Right kidney (tissue), 1 donor: ENCODE measurements at regions not wholly inside any gene's neighbourhood (a gene's known extent, or its start where the extent isn't known, plus 50 kb on each side); places are given as distances from the start of the nearest gene placed in this dataset.
"Not testable (repeated sequence)": the region's sequence is repeated elsewhere in the genome, so short reads cannot be mapped to it uniquely, and the experiment has no call there.

Experiments
- DNase-seq: peaks from one replicate; pipeline ENCODE4 v3.0.0-alpha.2; 2016

DNA sequence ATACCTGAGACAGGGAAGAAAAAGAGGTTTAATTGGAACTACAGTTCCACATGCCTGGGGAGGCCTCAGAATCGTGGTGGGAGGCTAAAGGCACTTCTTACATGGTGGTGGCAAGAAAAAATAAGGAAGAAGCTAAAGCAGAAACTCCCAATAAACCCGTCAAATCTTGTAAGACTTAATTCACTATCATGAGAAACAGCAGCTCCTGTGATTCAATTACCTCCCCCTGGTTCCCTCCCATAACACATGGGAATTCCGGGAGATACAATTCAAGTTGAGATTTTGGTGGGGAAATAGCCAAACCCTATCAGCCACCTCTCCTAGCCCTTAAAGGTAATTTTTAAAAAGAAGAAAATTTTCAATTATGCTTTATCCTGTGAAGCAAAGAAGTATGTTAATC, 728.8 kb downstream of the RNF144A start:
- DNase-seq, result no peak

DNA sequence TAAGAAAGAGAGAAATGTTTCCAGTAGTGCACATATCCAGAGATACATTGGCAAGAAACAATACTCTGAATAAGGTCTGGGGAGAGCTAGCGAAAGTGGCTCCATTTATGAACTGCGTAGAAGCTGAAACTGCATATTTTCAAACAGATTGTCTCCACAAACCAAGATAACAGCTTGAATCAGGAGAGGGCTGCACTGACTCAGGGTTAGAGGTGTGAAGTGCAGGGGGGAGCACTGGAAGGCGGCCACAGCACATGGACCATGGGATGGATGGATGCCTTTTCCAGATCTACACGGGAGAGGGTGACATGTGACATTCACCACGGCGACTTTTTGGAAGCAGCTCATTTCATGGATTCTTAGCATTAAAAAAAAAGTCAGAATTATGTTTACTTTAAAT, 729.4 kb downstream of the RNF144A start:
- no peak for DNase-seq

DNA sequence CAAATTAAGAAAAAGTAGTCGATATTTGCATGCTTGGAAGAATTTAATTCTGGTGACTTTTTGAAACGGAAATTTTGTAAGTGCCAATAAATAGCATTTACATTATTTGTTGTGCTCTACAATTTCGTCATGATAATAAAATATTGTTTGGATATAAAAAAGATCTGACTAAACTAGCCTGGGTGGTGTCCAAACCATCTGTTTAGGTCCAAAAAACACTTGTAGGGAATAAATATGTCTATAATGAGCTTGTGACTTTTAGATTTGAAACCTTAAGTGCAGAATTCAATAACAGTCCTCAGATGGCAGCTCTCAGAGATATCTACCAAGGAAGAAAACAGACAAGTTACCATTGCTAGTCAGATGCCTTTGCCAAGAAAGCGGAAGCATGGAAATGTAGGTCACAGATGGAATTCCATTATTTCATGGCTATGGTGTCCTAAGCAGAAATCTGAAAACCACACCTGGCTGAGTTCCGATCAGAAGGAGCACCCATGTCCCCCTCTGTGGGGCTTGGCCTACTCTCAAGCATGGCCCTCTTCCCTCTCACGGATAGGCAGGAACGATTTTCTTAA, 731.1 kb downstream of the RNF144A start:
- no peak for DNase-seq

DNA sequence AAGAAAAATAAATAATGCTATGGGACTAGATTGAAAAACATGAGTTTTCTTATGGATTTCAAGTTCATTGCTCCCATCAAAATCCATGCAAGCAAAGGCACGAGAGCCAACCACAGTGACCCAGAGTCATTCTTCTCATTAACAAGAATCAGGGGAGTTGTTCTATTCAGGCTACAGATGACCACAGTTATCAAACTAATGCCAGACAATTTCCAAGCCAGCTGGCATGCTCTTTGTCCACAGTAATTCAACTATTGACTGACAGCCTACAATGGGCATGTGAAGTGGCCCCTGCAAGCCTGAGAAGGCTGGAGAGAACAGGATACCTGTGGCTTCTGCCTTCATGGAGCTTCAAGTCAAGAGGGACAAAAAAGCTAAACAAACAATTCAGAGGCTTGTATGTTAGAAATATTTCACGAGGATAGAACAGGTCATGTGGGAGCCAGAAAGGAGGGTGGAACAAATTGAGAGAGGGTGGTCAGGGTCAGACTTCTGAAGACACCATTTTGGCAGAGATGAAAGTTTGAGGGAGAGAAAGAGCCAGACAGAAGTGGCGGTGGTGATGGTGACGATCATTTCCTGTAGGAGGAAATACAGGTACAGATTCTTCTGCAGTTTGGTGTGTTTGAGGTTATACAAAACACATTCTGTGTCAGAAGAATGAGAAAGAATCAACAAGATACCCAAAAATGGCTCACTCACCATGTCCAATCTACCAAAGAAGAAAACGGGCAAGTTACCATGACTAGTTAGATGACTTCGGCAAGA, 732.4 kb downstream of the RNF144A start:
- no peak for DNase-seq

DNA sequence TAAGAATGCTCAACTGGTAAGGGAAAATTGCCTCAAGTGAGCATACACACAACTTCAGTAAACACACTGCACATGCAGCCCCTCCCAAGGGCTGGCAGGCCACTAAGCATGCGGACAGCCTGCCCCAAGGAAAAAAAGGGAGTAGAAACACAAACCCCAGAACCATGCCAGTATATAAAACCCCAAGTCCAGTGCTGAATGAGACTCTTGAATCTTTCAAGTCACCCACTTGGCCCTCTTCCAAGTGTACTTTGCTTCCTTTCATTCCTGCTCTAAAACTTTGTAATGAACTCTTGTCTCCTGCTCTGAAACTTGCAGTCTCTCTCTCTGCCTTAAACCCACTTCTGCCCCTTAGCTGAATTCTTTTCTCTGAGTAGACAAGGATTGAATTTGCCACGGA, 736.4 kb downstream of the RNF144A start:
- DNase-seq, result no peak

DNA sequence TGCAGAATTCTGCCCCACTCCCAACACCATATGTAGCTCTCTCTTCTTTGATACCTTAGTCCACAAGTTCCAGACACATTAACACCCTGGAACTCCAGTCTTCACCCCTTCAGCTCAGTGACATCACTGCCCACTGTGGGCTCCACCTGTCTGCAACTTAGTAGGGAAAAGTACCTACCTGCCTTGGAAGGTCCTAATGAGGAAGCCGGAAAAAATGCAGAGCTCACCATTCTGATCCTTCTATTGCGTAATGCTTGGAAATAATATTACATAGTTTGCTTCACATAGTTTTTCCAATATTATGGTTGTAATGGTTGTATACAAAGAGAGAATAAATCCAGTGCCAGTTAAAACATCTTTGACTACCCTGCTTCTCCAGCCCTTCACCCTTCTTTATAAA, 738.4 kb downstream of the RNF144A start:
- DNase-seq, result no peak

DNA sequence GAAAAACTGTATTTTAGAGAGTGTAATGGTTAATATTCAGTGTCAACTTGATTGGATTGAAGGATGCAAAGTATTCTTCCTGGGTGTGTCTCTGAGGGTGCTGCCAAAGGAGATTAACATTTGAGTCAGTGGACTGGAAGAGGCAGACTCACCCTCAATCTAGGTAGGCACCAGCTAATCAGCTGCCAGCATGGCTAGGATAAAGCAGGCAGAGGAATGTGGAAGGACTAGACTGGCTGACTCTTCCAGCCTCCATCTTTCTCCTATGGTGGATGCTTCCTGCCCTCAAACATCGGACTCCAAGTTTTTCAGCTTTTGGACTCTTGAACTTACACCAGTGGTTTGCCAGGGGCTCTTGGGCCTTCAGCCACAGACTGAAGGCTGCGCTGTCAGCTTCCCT, 740.3 kb downstream of the RNF144A start:
- not testable (repeated sequence) for DNase-seq

DNA sequence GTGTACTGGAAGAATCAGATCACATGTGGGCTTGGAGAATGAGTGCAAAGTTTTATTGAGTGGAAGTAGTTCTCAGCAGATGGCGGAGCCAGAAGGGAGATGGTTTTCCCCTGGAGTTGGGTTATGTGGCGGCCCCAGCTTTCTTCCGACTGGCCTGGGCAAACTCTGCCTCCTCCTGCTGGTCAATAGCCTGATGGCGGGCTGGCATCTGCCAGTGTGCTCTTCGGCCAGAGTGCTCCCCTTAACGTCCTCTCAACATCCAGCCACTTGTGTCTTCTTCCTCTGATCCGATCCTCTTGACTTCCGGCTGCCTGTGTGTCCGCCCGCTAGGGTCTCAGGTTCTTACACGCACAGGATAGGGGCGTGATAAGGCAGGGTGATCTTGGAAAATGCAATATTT, 741.3 kb downstream of the RNF144A start:
- DNase-seq, result no peak

DNA sequence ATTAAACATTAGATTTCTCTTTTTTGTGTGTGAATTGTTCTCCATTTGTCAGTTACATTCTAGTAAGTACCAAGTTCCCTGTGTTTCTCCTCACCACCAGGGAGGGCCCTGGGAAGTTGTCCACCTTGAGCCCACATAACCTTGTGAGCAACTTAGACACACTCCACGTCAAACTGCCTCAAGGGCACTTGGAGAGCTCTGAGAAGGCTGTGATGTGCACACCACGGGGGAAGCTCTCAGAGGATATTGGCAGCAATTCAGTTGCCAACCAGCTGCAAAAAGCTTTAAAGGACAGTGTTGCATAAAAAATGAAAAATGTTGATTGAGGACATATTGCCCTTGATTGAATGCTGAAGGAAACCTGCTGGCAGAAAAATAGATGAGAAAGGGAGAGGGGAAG, 743.6 kb downstream of the RNF144A start:
- no peak for DNase-seq

DNA sequence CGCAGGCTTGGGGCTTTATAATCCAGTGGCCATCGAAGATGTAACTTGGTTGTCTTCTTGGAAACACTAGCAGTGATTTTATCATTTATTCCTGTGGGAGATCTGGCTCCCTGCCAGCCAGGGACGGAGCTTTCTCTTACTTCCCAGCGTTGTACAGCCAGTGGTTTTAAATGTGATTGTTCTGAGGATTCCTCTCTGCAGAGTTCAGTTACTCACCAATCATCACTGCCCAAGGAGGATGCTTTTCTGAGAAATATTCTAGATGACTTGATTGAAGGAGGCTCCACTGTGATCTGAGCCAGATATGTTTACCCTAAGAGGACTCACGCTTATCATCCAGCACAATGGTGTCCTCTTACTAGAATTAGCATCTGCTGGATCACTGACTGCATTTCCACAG, 744.3 kb downstream of the RNF144A start:
- no peak for DNase-seq

DNA sequence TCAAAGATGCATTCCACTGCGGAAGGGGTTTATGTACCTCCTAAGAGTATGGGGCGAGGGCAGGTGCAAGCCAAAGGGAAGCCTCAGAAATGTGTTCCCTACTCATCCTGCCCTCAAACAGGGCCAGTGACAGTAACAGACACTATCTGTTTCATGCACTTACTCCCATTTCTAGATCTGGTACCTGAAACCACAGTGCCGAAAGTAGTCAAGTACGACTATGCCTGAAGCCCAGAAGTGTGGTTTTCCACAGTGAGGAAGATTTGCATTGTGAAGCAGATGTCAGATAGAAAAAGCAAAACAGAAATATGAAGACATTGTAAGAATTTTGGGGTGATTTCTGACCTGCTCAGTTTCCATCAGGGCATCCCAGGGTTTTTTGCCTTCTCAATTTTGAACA, 748.7 kb downstream of the RNF144A start:
- DNase-seq, result no peak

DNA sequence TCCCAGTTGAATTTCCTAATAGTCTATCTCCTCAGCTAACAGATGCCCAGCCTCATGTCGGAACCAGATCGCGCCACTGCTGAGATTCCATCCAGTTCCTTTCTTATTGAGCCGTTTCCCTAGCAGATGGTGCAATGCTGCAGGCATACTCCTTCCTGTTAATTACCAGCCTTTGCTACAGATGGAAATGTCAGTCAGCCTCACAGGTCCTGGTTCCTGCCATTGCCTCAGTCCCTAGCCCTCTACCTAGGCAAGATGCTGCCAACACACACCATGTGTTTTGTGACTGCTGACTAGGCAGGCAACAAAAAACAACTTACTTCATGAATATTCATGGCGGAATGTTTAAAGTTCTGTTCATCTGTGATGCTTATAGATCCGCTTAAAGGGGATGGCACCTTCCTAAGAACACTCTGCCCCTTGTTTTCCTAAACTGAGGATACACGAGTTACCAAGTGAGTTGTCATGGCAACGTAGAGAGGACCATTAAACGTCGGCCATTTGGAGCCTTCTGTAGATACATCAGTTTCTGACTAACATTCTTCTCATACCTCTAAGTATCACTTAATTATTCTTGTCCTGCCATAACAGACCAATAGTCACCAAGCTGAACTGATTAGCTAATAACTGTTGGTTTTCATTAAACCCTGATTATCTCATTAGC, 749.5 kb downstream of the RNF144A start:
- no peak for DNase-seq

DNA sequence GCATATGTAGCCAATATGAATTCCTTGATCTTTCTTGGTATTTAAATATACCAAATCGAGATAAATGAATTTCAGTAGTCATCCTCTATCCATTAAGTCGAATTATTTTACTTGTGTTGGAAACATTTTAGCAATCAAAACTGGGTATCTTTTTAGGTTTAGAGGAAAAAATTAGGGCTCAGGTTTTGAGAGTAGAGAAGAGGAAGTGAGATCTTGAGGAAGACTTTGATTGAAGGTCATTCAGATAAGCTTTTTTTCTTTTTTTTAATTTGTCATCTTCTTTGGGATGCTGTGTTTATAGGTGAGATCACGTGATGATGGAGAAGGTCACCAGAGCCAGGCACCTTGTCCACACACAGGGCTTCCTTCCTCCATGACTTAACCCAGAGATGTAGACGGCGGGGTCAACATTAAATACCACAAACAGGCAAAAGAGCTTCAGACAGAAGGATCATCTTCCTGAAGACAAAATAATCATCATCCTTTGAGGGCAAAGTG, 750.1 kb downstream of the RNF144A start:
- no peak for DNase-seq

DNA sequence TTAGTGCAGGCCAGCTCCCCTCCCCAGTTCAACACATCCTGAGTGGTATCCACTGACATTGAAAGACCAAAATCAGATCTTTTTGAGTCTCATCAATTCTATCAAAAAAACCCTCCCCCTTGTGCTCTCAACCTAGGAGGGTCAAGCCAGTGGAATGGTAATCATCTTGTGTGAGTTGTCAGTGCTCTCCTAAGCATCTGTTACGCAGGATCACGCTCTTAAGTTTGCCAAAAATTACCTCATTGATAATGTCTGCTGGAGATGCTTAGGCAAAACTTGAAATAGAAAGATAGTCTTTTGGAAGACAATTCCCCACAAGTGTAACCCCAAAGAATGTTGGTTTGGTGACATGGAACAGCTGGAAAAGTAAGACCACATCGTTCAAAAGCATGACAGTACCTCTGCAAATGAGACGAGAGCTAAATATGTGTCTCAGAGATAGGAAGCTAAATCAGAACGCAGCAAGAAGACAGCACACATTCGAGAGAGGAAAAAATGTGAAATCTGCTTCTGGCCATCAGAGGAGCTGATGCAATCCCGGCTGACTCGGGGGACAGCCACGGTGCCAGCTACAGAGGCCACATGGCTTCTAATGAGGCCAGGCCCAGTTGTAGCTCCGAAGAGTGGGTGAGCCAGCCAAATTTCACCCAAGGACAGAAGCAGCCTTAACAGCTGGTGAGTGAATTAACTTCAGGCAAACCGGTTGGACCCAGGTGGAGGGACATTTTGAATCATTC, 753.9 kb downstream of the RNF144A start:
- DNase-seq, result no peak

DNA sequence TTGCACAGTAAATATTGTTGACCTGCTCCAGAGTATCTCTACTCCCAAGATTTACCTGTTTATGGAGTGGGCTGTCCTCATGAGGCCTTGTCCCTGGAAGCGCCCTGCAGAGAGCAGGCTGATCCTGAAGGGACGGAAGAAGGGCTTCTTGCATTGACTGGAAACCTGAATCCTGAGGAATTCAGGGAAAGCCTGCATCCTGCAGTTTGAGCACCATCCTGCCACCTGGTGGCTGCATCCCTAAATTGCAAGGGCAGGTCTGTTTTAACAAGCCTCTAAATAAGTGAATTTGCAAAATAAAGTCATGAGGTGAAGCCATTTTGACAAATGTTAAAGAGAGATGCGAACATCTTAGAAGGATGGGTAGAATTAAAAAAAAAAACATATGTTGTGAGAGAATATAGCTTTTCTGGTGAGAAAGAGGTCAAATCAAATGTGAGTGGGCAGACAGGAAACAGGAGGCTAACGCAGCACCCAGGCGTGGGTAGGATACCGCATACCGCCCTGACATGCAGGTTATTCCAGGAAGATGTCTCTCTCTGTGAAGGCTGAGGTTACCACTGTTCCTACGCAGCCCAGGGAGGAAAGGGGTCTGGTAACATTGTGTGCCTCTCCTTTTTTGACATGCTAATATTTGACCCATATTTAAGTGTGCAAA, 754.9 kb downstream of the RNF144A start:
- no peak for DNase-seq

DNA sequence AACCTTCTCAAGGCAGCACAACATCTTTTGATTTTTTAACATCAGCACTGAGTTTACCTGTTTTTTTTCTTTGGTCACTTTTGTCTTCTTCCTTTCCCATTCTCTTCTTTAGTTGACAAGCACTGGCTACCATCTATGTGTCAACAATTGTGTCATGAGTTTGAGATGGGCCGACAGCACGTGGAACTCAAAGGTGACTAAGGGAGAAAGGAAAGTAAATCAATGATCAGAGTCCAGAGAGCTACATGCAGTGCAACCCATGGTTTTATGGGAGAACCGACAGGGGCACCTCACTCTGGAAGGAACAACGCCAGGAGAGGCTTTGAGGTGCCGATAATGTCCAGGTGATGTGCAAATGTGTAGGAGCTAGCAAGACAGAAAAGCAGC, 755.5 kb downstream of the RNF144A start:
- DNase-seq, result no peak

DNA sequence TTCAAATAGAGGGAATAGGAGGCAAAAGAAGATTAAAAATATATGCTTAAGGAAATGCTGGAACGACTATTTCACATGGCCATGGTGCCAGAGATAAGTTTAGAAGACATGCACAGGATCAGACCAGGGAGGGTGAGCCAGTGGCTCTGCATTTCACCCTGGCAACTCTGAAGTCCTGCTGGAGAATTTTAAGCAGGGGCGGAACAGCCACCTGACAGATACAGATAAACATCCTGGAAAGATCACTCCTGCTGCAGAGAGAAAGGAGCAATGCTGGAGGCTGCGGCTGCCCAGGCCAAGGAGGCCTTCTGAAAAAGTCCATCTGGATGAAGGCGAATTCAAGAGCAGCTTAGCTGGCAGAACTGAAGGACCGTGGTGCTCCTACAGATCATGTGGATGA, 755.9 kb downstream of the RNF144A start:
- DNase-seq, result no peak

DNA sequence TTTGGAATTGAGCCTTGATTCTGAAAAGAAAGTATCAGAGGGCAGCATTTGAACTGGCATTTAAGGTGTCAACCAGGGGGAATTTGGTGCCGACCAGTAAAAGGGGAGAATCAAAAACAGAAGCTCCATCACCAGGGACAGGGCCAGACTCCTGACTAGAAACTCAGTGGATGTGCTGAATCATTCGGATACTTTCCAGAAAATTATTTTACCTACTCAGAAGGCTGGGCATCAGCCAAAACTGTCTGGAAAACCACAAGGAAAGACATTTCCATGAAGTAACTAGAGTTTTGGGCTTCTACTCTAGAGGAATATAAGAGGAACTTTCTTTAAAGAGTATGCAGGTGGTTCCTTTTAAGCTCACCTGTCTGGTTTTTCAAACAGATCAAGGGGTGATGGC, 756.6 kb downstream of the RNF144A start:
- DNase-seq, result no peak

DNA sequence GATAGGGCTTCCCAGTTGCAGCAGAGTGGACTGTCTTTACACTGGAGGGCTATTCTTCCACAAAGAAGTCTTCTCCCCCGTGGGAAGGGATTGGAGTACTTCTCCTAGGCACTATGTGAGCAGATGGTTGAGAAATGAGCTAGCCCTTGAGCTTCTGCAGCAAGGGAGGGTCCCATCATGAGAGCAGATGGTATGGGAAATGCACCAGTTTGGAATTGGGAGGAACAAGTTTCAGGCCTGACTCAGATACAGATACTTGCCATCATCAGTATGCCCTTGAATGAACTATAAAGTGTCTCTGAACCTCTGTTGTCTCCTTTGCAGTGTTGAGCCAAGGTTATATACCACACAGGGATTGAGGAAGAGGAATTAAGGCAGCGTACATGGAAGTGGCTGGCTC, 757.4 kb downstream of the RNF144A start:
- DNase-seq, result no peak

DNA sequence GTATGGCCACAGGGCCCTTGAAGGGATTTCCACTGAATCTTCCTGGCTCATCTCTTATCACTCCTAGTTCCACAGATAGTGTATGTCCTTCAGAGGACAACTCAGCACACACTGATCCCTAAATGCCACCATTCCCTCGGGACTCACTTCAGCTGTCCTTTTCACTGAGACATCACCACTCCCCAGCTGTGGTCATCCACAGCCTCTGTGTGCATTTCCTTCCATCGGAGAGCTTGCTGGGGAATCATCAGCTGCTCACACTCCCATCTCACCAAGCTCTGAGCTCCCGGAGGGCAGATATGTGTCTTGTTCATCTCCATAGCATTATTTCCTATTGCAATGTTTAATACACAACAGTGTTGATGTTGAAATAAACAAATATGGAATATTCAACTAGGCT, 759.5 kb downstream of the RNF144A start:
- no peak for DNase-seq

DNA sequence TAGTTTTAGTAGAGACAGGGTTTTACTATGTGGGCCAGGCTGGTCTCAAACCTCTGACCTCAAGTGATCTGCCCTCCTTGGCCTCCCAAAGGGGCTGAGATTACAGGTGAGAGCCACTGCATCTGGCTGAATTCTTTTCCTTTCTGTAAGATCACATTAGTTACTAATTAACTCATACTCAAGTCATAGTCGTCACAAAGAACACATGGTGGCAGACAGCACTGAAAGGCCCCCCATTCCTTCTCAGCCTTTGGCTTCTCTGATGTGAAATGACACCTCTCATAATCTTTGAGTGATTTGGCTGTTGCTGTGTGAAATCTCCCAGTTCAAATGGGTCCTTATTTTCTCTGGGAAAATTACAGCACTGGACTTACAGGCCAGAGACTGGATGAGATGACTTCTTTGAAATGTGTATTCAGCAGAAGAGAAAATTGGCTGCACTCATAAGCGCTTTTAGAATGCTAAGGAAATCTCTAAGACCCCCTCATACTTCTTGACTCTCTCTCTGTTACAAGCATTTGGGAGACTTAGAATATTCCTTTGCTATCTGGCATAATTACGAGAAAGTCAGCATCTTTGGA, 764.8 kb downstream of the RNF144A start:
- DNase-seq, result no peak

DNA sequence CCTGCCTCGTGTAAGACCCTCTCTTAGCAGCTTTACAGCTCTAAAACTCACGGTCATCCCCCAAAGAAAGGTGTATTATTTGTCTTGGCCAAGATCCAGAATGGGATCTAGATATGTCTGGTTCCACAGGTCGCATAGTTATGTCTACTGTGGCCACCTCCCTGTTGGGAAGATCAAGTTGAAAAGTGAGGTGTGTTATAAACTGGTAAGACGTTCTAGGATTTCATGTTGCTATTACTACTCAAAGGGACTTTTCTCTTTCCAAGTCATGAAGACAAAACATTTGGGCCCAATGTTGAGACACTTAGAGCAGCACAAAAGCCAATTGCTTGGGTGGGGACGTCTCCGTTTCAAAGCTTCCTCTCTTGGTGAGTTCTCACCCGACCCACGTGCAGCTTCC, 766.0 kb downstream of the RNF144A start:
- no peak for DNase-seq
